ENCODE measurements at regions not wholly inside any gene's neighbourhood (a gene's known extent, or its start where the extent isn't known, plus 50 kb on each side); places are given as distances from the start of the nearest gene placed in this dataset.

- intact Hi-C loops (cut with DNase I): no loop called here
- peaks cover 5 to 9% of the 10 kb centered on the region in 2 donors for H3K4me1 ChIP-seq (ENCODE audit: control insufficient read depth in 1 of 2, insufficient read depth in 2 of 2, low read length in 2 of 2)
- no peak for DNase-seq
- no peaks in the 10 kb centered on the region for H3K9me3 ChIP-seq (ENCODE audit: control insufficient read depth, low read length)
- H3K27ac ChIP-seq (ENCODE audit: low read depth in 1 of 2, low read length in 2 of 2): no peak overlapping the region
- H3K36me3 ChIP-seq (ENCODE audit: control insufficient read depth in 1 of 2, insufficient read depth in 2 of 2, low read length in 1 of 2): no peaks in the 10 kb centered on the region
- H3K4me3 ChIP-seq (ENCODE audit: low read length in 2 of 2): no peak overlapping the region
- no peak for ATAC-seq (ENCODE audit: low FRiP score)
- WGBS, 2 donors: 96 to 99% methylated on average over 3 of the region's 3 CpGs
- no peaks in the 10 kb centered on the region for H3K27me3 ChIP-seq (ENCODE audit: control insufficient read depth in 1 of 2, insufficient read depth in 2 of 2, low read length in 1 of 2)
These were observed 63.2 kb upstream of the IFNG-AS1 start for GRCh38 chr12:67926063-67926462.

DNA sequence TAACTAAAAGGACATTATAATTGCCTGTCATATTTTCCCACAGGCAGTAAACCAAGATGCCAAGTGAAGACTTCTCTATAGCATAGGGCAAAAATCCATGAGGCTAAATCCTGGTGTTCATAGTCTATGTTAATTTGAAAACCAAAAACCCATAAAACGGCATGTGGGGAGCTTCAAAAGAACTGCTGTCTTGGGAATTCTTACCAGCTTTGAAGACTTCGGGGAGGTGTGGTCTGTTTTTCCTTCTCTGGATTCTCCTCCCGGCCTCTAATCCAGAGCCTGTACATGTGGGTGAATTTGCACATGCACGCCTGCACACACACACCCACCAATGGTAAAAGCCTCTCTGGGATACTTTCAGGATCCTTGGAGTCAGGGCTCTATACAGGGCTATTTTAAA lies 61.9 kb upstream of the IFNG-AS1 start:
- Histone ChIP-seq H3K9me3 (ENCODE audit: control insufficient read depth, low read length) (no peaks in the 10 kb centered on the region), H3K27me3 (ENCODE audit: control insufficient read depth in 1 of 2, insufficient read depth in 2 of 2, low read length in 1 of 2) (no peaks in the 10 kb centered on the region), H3K27ac (ENCODE audit: low read depth in 1 of 2, low read length in 2 of 2) (no peak overlapping the region), H3K36me3 (ENCODE audit: control insufficient read depth in 1 of 2, insufficient read depth in 2 of 2, low read length in 1 of 2) (no peaks in the 10 kb centered on the region), H3K4me3 (ENCODE audit: low read length in 2 of 2) (no peak overlapping the region), H3K4me1 (ENCODE audit: control insufficient read depth in 1 of 2, insufficient read depth in 2 of 2, low read length in 2 of 2) (peaks cover 5 to 9% of the 10 kb centered on the region in 2 donors)
- ATAC-seq (ENCODE audit: low FRiP score) (no peak), DNase-seq (no peak)
- intact Hi-C loops (cut with DNase I): no loop called here
- WGBS, 2 donors: 67 to 70% methylated on average over 4 of the region's 4 CpGs

DNA sequence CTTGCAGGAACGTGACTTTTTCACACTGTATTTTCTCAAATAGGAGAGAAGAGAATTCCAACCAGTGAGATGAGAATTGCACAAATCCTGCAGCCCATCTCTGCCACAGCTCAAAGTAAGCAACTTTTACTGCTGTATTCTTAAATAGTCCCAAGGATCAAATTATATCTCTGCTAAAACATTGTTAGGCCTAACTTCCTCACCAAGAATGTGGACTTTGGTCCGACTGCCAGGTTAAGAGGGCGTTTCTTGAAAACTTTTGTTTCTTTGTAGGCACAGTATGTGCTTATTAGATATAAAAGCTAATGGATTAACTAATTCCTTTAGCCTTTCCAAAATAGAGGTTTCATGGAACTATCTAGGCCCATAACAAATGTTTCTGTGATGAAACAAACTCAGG lies 61.4 kb upstream of the IFNG-AS1 start:
- Histone ChIP-seq H3K27me3 (ENCODE audit: control insufficient read depth in 1 of 2, insufficient read depth in 2 of 2, low read length in 1 of 2) (no peaks in the 10 kb centered on the region), H3K4me3 (ENCODE audit: low read length in 2 of 2) (no peak overlapping the region), H3K36me3 (ENCODE audit: control insufficient read depth in 1 of 2, insufficient read depth in 2 of 2, low read length in 1 of 2) (no peaks in the 10 kb centered on the region), H3K27ac (ENCODE audit: low read depth in 1 of 2, low read length in 2 of 2) (no peak overlapping the region), H3K4me1 (ENCODE audit: control insufficient read depth in 1 of 2, insufficient read depth in 2 of 2, low read length in 2 of 2) (peaks cover 5 to 9% of the 10 kb centered on the region in 2 donors), H3K9me3 (ENCODE audit: control insufficient read depth, low read length) (no peaks in the 10 kb centered on the region)
- no peak for DNase-seq
- intact Hi-C loops (cut with DNase I): no loop called here
- WGBS, 2 donors: 23 to 24% methylated on average over 3 of the region's 3 CpGs
- ATAC-seq (ENCODE audit: low FRiP score): no peak

DNA sequence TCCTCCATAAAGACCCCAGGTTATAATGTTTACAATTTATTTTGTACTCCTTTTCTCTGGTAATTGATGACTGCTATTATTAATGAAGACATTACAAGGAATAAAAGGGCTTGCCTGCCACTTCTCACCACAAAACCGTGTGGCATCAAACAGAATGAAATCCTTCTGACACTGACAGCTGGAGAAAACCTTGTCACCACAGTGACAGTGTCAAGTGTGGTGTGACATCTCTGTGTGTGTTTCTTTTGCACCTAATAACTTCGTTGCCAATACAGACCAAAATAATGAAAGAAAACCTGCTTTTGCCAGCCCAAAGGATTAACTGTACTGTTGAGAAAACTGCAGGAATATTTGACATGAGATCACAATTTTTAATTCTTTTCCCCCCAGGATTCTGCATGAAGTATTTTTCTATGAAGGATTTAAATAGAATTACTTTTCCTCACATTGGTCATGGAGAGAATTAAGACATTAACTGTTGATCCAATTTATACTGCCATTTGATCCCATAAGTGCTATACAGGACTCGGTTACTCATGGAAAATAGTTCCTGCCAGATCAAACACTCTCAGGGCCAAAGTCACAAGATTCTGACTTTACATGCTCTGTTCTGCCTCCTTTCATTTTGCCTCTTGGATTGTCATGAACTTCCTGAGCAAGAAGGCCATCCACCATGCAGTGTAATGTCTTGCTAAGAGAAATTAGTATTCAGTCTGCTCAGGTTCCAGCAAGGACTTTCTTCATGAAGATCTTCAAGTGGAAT lies 60.4 kb upstream of the IFNG-AS1 start:
- intact Hi-C loops (cut with DNase I): no loop called here
- H3K9me3 ChIP-seq (ENCODE audit: control insufficient read depth, low read length): no peaks in the 10 kb centered on the region
- no peak overlapping the region for H3K4me3 ChIP-seq (ENCODE audit: low read length in 2 of 2)
- no peak for DNase-seq
- peaks cover 5 to 9% of the 10 kb centered on the region in 2 donors for H3K4me1 ChIP-seq (ENCODE audit: control insufficient read depth in 1 of 2, insufficient read depth in 2 of 2, low read length in 2 of 2)
- H3K27ac ChIP-seq (ENCODE audit: low read depth in 1 of 2, low read length in 2 of 2): peak overlapping the region in 1 of 2 donors; percentile 43
- no peaks in the 10 kb centered on the region for H3K27me3 ChIP-seq (ENCODE audit: control insufficient read depth in 1 of 2, insufficient read depth in 2 of 2, low read length in 1 of 2)
- H3K36me3 ChIP-seq (ENCODE audit: control insufficient read depth in 1 of 2, insufficient read depth in 2 of 2, low read length in 1 of 2): no peaks in the 10 kb centered on the region
- peak; percentile 51 for ATAC-seq (ENCODE audit: low FRiP score)
- 23 to 29% methylated on average over 3 of the region's 3 CpGs for WGBS, 2 donors

- no peaks in the 10 kb centered on the region for H3K36me3 ChIP-seq (ENCODE audit: control insufficient read depth in 1 of 2, insufficient read depth in 2 of 2, low read length in 1 of 2)
- no peak overlapping the region for H3K4me3 ChIP-seq (ENCODE audit: low read length in 2 of 2)
- no peaks in the 10 kb centered on the region for H3K9me3 ChIP-seq (ENCODE audit: control insufficient read depth, low read length)
- WGBS, 2 donors: 50 to 51% methylated on average over 2 of the region's 2 CpGs
- H3K27ac ChIP-seq (ENCODE audit: low read depth in 1 of 2, low read length in 2 of 2): peak overlapping the region in 1 of 2 donors; percentile 43
- intact Hi-C loops (cut with DNase I): no loop called here
- DNase-seq: no peak
- no peak for ATAC-seq (ENCODE audit: low FRiP score)
- H3K4me1 ChIP-seq (ENCODE audit: control insufficient read depth in 1 of 2, insufficient read depth in 2 of 2, low read length in 2 of 2): peaks cover 5 to 9% of the 10 kb centered on the region in 2 donors
- no peaks in the 10 kb centered on the region for H3K27me3 ChIP-seq (ENCODE audit: control insufficient read depth in 1 of 2, insufficient read depth in 2 of 2, low read length in 1 of 2)
These were observed 59.9 kb upstream of the IFNG-AS1 start for GRCh38 chr12:67929384-67929772.

GRCh38 chr12:67937822-67938221 lies 51.4 kb upstream of the IFNG-AS1 start:
- no peak overlapping the region for H3K4me3 ChIP-seq (ENCODE audit: low read length in 2 of 2)
- H3K9me3 ChIP-seq (ENCODE audit: control insufficient read depth, low read length): no peaks in the 10 kb centered on the region
- H3K27me3 ChIP-seq (ENCODE audit: control insufficient read depth in 1 of 2, insufficient read depth in 2 of 2, low read length in 1 of 2): no peaks in the 10 kb centered on the region
- WGBS, 2 donors: 94 to 96% methylated on average over 1 of the region's 1 CpG
- H3K36me3 ChIP-seq (ENCODE audit: control insufficient read depth in 1 of 2, insufficient read depth in 2 of 2, low read length in 1 of 2): no peaks in the 10 kb centered on the region
- DNase-seq (no peak), ATAC-seq (ENCODE audit: low FRiP score) (no peak)
- no peaks in the 10 kb centered on the region for H3K4me1 ChIP-seq (ENCODE audit: control insufficient read depth in 1 of 2, insufficient read depth in 2 of 2, low read length in 2 of 2)
- H3K27ac ChIP-seq (ENCODE audit: low read depth in 1 of 2, low read length in 2 of 2): no peak overlapping the region
- intact Hi-C loops (cut with DNase I): loop anchor here (10.0 kb wide), 2 partner anchors 283 to 293 kb away; partner anchors contain the start of gene DYRK2 (in 1 of the 2)

Data from aorta (tissue), 5 donors.